Upper lobe of left lung (tissue), 6 donors: ENCODE measurements at regions not wholly inside any gene's neighbourhood (a gene's known extent, or its start where the extent isn't known, plus 50 kb on each side); places are given as distances from the start of the nearest gene placed in this dataset.

Experiments
- ATAC-seq, 2 donors: fragments of 200-7000 bp; cut with Tn5 transposase; one replicate each; pipeline ENCODE4 v1.9.1; 2022; ENCODE audit warnings: mild to moderate bottlenecking in 2 of 2, moderate library complexity in 2 of 2; ENCODE audit not compliant: low FRiP score in 2 of 2
- DNase-seq, 2 donors: peaks; one replicate each; pipeline ENCODE4 v3.0.0-alpha.2; 2019 to 2020
- H3K27ac ChIP-seq, 4 donors: fragments of 200-600 bp; sonication (generic); one replicate each; pipeline ENCODE4 v1.5.1; 2016 to 2019
- H3K27me3 ChIP-seq, 4 donors: fragments of 200-600 bp; sonication (generic); one replicate each; pipeline ENCODE4 v1.5.1; 2017 to 2019
- H3K36me3 ChIP-seq, 4 donors: fragments of 200-600 bp; sonication (generic); one replicate each; pipeline ENCODE4 v1.5.1; 2016 to 2019
- H3K4me1 ChIP-seq, 4 donors: fragments of 200-600 bp; sonication (generic); one replicate each; pipeline ENCODE4 v1.5.1; 2018 to 2019
- H3K4me3 ChIP-seq, 4 donors: fragments of 200-600 bp; sonication (generic); one replicate each; pipeline ENCODE4 v1.5.1; 2017 to 2019; ENCODE audit warnings: mild to moderate bottlenecking in 2 of 4, moderate library complexity in 1 of 4
- H3K9me3 ChIP-seq, 4 donors: fragments of 200-600 bp; sonication (generic); one replicate each; pipeline ENCODE4 v1.5.1; 2018 to 2019
- EP300 ChIP-seq, 4 donors: sonication (generic); formaldehyde crosslinking; IDR thresholded peaks; one replicate each; pipeline ENCODE4 v1.5.1; 2017; ENCODE audit warnings: antibody characterized with exemption in 4 of 4, control low read depth in 2 of 4
- POLR2A ChIP-seq, 4 donors: fragments of 450-650 bp; IDR thresholded peaks; one replicate each; pipeline ENCODE4 v1.5.1; 2016 to 2017; ENCODE audit warnings: antibody characterized with exemption in 4 of 4, mild to moderate bottlenecking in 2 of 4
- POLR2AphosphoS5 ChIP-seq, 2 donors: sonication (generic); formaldehyde crosslinking; IDR thresholded peaks; one replicate each; pipeline ENCODE4 v1.5.1; 2017; ENCODE audit warnings: antibody characterized with exemption in 2 of 2
- WGBS, 2 donors: methylation state at CpG; one replicate each; pipeline ENCODE4 v1.1.5; 2017 to 2018; 5-methylcytosine and 5-hydroxymethylcytosine counted together
- TF ChIP-seq, protein P1 (sequence below), 6 experiments: fragments of 450-650 bp in 4 of 6; fragments of 200-600 bp in 2 of 6; sonication (generic) in 2 of 6; IDR thresholded peaks; one replicate each; pipeline ENCODE4 v1.5.1; 2016 to 2019; ENCODE audit warnings: antibody characterized with exemption in 6 of 6
- donor health status: DM: no; HTN: no; CAD: no; lungs with moderate emphysema.
- donor health status: DM: no; HTN: yes; CAD: no; lungs with severe emphysema.

DNA sequence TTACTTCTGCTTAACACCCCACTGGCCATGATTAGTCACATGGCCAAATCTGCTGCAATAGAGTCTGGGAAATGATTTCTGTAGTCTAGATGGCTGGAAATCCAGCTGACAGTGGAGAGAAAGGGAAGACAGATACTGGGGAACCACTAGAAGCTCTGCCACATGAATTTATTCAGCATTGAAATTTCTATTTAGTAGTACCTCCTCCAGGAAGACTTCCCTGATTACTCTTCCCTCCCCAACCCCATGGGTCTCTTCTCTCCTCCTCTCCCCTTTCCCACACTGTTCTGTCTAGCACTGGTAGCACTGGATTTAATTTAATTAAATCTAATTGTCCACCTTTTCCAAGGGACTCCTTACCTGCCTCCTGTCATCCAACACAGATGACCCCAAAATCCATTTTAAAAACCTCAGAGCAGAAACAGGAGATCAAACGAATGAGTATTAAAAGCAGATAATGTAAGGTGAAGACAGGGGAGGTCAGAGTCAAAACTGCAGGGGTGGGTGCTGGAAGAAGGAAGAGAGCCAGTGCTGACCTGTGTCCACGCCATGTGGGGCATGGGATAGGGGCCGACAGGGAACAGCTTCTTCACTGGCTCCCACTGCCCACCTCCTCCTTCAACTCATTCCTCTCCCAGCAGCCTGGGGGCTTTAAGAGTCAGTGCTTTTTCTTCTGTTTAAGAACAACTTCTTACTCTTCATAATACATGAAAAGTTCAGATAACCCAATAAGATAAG, 169.2 kb upstream of the HS6ST1 start:
- ATAC-seq (no peak), DNase-seq (no peak)
- no peaks in the 10 kb centered on the region for H3K4me1 ChIP-seq
- H3K27ac ChIP-seq: no peak overlapping the region
- no peaks in the 10 kb centered on the region for H3K36me3 ChIP-seq
- H3K27me3 ChIP-seq: no peaks in the 10 kb centered on the region
- TF ChIP-seq POLR2A (IDR thresholded peaks at IDR 0.05) (no peak), EP300 (IDR thresholded peaks at IDR 0.05) (no peak), POLR2AphosphoS5 (IDR thresholded peaks at IDR 0.05) (no peak)
- TF ChIP-seq, protein P1, sequence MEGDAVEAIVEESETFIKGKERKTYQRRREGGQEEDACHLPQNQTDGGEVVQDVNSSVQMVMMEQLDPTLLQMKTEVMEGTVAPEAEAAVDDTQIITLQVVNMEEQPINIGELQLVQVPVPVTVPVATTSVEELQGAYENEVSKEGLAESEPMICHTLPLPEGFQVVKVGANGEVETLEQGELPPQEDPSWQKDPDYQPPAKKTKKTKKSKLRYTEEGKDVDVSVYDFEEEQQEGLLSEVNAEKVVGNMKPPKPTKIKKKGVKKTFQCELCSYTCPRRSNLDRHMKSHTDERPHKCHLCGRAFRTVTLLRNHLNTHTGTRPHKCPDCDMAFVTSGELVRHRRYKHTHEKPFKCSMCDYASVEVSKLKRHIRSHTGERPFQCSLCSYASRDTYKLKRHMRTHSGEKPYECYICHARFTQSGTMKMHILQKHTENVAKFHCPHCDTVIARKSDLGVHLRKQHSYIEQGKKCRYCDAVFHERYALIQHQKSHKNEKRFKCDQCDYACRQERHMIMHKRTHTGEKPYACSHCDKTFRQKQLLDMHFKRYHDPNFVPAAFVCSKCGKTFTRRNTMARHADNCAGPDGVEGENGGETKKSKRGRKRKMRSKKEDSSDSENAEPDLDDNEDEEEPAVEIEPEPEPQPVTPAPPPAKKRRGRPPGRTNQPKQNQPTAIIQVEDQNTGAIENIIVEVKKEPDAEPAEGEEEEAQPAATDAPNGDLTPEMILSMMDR (IDR thresholded peaks at IDR 0.05): no peak
- 70 to 74% methylated on average over 3 of the region's 3 CpGs for whole genome bisulfite sequencing, 2 donors
- no peak overlapping the region for H3K4me3 ChIP-seq
- H3K9me3 ChIP-seq: peaks cover 0 to 5% (median 0%) of the 10 kb centered on the region in 4 donors

DNA sequence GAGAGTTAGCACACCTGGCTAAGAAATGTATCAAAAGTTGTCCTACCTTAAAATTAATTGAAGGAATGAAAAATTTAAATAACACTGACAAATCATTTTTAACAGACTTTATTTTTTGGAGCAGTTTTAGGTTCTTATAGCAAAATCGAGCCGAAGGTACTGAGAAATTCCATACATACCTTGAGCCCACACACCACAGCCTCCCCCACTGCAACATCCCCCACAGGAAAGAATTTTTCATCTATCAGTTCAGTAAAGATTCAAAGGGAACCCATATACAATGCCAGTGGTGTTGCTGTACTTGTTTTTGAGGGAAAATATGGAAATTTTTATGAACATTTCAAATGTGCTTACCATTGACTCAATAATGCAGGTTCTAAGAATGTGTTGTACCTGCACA, 169.8 kb upstream of the HS6ST1 start:
- Histone ChIP-seq H3K9me3 (peaks cover 0 to 6% (median 0%) of the 10 kb centered on the region in 4 donors), H3K27ac (no peak overlapping the region), H3K36me3 (no peaks in the 10 kb centered on the region), H3K27me3 (peaks cover 0 to 4% (median 0%) of the 10 kb centered on the region in 4 donors), H3K4me3 (no peak overlapping the region), H3K4me1 (no peaks in the 10 kb centered on the region)
- DNase-seq: no peak
- no peak for ATAC-seq
- 56 to 63% methylated on average over 2 of the region's 2 CpGs for WGBS, 2 donors
- TF ChIP-seq EP300 (IDR thresholded peaks at IDR 0.05): no peak
- no peak for TF ChIP-seq POLR2AphosphoS5 (IDR thresholded peaks at IDR 0.05)
- no peak for TF ChIP-seq POLR2A (IDR thresholded peaks at IDR 0.05)
- TF ChIP-seq, protein P1 (IDR thresholded peaks at IDR 0.05): no peak

DNA sequence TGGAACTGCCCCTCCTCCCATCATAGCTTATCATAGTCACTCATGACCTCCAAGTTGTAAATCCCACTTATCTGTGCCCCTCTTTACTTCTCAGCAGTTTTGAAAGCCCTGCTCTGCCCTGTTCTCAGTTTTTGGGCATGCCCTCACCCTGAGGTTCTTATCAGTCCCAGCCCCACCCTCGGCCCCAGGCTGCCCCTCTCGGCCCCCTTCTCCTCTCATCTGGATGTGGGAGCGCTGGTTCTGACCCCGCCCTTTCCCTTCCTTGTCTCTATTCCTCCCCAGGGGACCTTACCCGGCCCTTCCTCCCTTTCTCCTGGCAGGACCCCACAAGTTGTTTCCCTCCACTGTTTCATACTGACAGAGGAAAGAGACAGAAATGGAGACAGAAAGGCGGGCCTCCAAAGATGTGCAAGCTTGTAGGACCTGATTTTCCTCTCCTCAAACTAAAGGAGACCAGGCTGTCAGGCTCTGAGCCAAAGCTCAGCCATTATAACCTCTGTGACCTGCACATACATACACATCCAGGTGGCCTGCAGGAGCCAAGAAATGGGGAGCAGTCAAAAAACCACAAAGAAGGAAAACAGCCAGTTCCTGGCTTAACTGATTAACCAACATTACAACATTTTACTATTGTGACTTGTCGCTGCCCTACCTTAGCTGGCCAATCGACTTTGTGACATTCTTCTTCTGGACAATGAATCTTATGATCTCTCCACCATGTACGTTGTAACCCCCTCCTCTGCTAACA, 171.0 kb upstream of the HS6ST1 start:
- peaks cover 0 to 4% (median 0%) of the 10 kb centered on the region in 4 donors for H3K27me3 ChIP-seq
- H3K27ac ChIP-seq: no peak overlapping the region
- peaks cover 0 to 6% (median 0%) of the 10 kb centered on the region in 4 donors for H3K9me3 ChIP-seq
- WGBS, 2 donors: 41 to 52% methylated on average over 9 of the region's 9 CpGs
- DNase-seq (no peak), ATAC-seq (no peak)
- H3K36me3 ChIP-seq: no peaks in the 10 kb centered on the region
- H3K4me3 ChIP-seq: no peak overlapping the region
- no peaks in the 10 kb centered on the region for H3K4me1 ChIP-seq
- no peak for TF ChIP-seq POLR2AphosphoS5 (IDR thresholded peaks at IDR 0.05)
- TF ChIP-seq, protein P1 (IDR thresholded peaks at IDR 0.05): no peak

DNA sequence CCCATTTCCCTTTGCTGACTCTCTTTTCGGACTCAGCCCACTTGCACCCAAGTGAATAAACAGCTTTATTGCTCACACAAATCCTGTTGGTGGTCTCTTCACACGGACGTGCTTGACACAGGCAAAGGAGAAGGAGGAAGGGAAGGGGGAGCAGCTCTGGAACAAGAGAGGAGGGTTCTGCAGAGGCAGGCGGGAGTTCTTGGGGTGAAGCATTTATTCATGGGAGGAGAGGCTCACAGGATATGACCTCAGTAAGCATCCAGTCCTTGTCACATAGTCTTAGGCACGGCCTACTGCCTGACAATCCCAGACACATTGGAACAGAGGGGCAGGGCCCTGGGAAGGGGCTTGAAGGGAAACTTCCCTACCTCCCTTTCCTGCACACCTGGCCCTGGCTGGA, 171.7 kb upstream of the HS6ST1 start:
- peaks cover 0 to 6% (median 0%) of the 10 kb centered on the region in 4 donors for H3K9me3 ChIP-seq
- 52 to 60% methylated on average over 5 of the region's 5 CpGs for WGBS, 2 donors
- H3K4me3 ChIP-seq: no peak overlapping the region
- peaks cover 0 to 4% (median 0%) of the 10 kb centered on the region in 4 donors for H3K27me3 ChIP-seq
- H3K27ac ChIP-seq: no peak overlapping the region
- H3K4me1 ChIP-seq: no peaks in the 10 kb centered on the region
- no peaks in the 10 kb centered on the region for H3K36me3 ChIP-seq
- TF ChIP-seq POLR2AphosphoS5 (IDR thresholded peaks at IDR 0.05) (no peak), POLR2A (IDR thresholded peaks at IDR 0.05) (no peak), EP300 (IDR thresholded peaks at IDR 0.05) (no peak)
- TF ChIP-seq, protein P1 (IDR thresholded peaks at IDR 0.05): no peak
- DNase-seq: no peak
- ATAC-seq: no peak
